CD4-positive, alpha-beta memory T cell (primary cell): ENCODE measurements at regions not wholly inside any gene's neighbourhood (a gene's known extent, or its start where the extent isn't known, plus 50 kb on each side); places are given as distances from the start of the nearest gene placed in this dataset.

Experiments
- CTCF ChIA-PET: fragments of 350-600 bp; sonication (Branson Sonifier 250); formaldehyde crosslinking; loops from one replicate; lab custom pipeline; 2021; ENCODE audit warnings: inconsistent platforms; ENCODE audit not compliant: partially characterized antibody; lab: Charles Lee
- POLR2A ChIA-PET: fragments of 350-600 bp; sonication (Branson Sonifier 250); formaldehyde crosslinking; loops from one replicate; lab custom pipeline; 2021; ENCODE audit not compliant: partially characterized antibody; lab: Charles Lee
- DNase-seq, 5 donors: peaks; one replicate each; pipeline versions ENCODE4 v3.0.0 to v3.0.0-alpha.2; 2020 to 2022; ENCODE audit warnings: mixed read lengths in 1 of 5
- H3K27ac ChIP-seq: one replicate; pipeline ENCODE4 v1.7.0; 2013; ENCODE audit warnings: low read depth, low read length
- H3K27me3 ChIP-seq: 2 replicates; pipeline ENCODE4 v1.7.0; 2013; ENCODE audit warnings: mild to moderate bottlenecking, low read length, moderate library complexity; ENCODE audit not compliant: insufficient read depth
- H3K36me3 ChIP-seq: 2 replicates; pipeline ENCODE4 v1.7.0; 2013; ENCODE audit warnings: mild to moderate bottlenecking, low read length, moderate library complexity; ENCODE audit not compliant: insufficient read depth
- H3K4me1 ChIP-seq: 2 replicates; pipeline ENCODE4 v1.7.0; 2013; ENCODE audit warnings: mild to moderate bottlenecking, low read length, moderate library complexity; ENCODE audit not compliant: insufficient read depth
- H3K4me3 ChIP-seq, 2 donors: one replicate each; pipeline ENCODE4 v1.7.0; 2013; ENCODE audit warnings: low read length in 2 of 2, mild to moderate bottlenecking in 1 of 2
- H3K9me3 ChIP-seq, 2 donors: one replicate each; pipeline ENCODE4 v1.7.0; 2013; ENCODE audit warnings: low read length in 2 of 2, control low read depth in 1 of 2; ENCODE audit not compliant: control insufficient read depth in 1 of 2
- H3K27ac Mint-ChIP-seq, 7 donors: one replicate each; pipeline ENCODE4 v1.8.0; 2020 to 2021; ENCODE audit warnings: mixed read lengths in 7 of 7, mild to moderate bottlenecking in 6 of 7, inconsistent platforms in 3 of 7, moderate library complexity in 3 of 7
- H3K27me3 Mint-ChIP-seq, 2 donors: one replicate each; pipeline ENCODE4 v1.8.0; 2020 to 2021; ENCODE audit warnings: mixed read lengths in 2 of 2
- H3K36me3 Mint-ChIP-seq, 2 donors: one replicate each; pipeline ENCODE4 v1.8.0; 2020 to 2021; ENCODE audit warnings: mixed read lengths in 2 of 2, inconsistent platforms in 1 of 2, mild to moderate bottlenecking in 1 of 2
- H3K4me1 Mint-ChIP-seq, 4 donors: one replicate each; pipeline ENCODE4 v1.8.0; 2020 to 2021; ENCODE audit warnings: mixed read lengths in 4 of 4, mild to moderate bottlenecking in 1 of 4
- H3K4me3 Mint-ChIP-seq, 8 donors: one replicate each; pipeline ENCODE4 v1.8.0; 2020 to 2021; ENCODE audit warnings: mixed read lengths in 8 of 8, mild to moderate bottlenecking in 7 of 8, moderate library complexity in 6 of 8, inconsistent platforms in 3 of 8
- H3K9me3 Mint-ChIP-seq, 8 donors: one replicate each; pipeline ENCODE4 v1.8.0; 2020 to 2021; ENCODE audit warnings: mixed read lengths in 8 of 8, mild to moderate bottlenecking in 5 of 8, inconsistent platforms in 3 of 8, moderate library complexity in 1 of 8
- intact Hi-C: fragments of 100-400 bp; cut with micrococcal nuclease; formaldehyde crosslinking; loops from one replicate; pipeline ENCODE4 v1.15.1; 2023

DNA sequence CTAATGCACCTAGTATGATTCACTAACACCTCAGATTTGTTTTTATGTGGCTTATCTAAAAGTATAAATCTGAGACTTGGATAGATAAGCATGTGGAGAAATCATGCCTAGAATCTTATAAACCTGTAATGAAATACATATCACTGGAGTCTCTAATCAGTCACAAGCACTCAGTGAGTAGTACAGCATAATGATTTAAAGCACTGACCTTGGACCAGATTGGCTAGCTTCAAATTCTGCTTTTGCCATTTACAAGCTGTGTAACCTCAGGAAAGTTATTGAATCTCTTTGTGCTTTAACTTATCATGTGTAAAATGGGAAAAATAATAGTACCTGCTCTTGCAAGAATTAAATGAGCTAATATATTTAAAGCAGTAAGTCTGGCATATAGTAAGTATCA lies 61.2 kb upstream of the ALDH1A1 start:
- Histone ChIP-seq H3K4me1 (no peaks in the 10 kb centered on the region), H3K27ac (no peak overlapping the region), H3K9me3 (no peaks in the 10 kb centered on the region), H3K4me3 (no peak overlapping the region), H3K36me3 (no peaks in the 10 kb centered on the region), H3K27me3 (no peaks in the 10 kb centered on the region)
- H3K9me3 Mint-ChIP-seq, result peaks cover 0 to 9% (median 3%) of the 10 kb centered on the region in 8 donors
- H3K4me1 Mint-ChIP-seq, result no peaks in the 10 kb centered on the region
- H3K27me3 Mint-ChIP-seq, result peaks cover 14 to 22% of the 10 kb centered on the region in 2 donors
- DNase-seq, result no peak
- POLR2A ChIA-PET, result no interaction called here
- H3K4me3 Mint-ChIP-seq, result no peak overlapping the region
- no peak overlapping the region for H3K27ac Mint-ChIP-seq
- no peaks in the 10 kb centered on the region for H3K36me3 Mint-ChIP-seq
- CTCF ChIA-PET, result interaction anchor here (1.2 to 1.6 kb wide), 2 partner anchors 9 to 975 kb away, joined by 4 to 7 read pairs; no protein-coding TSS in a partner anchor
- intact Hi-C loops, result no loop called here

DNA sequence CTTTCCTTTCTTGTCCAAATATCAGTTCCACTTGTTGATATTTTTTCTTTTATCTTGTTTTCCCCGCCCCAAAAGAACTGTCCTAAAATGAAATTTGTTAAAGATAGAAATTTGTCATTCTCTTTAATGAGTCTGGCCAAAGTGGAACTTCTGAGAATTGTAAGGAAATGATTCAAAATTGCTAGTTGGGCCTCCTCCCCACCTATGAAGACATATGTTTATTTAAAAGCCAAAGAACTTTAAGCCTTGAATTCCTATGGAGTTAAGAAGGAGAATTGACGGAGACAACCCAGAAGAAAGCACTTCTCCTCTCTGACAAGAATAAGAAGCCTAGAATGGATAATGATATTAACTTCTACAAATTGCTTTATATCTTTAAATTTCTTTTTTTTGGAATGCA lies 59.1 kb upstream of the ALDH1A1 start:
- Mint-ChIP-seq H3K27me3 (peaks cover 21 to 26% of the 10 kb centered on the region in 2 donors), H3K4me1 (no peaks in the 10 kb centered on the region), H3K36me3 (no peaks in the 10 kb centered on the region), H3K27ac (no peak overlapping the region), H3K4me3 (no peak overlapping the region), H3K9me3 (peaks cover 0 to 3% (median 0%) of the 10 kb centered on the region in 8 donors)
- H3K4me1 ChIP-seq, result no peaks in the 10 kb centered on the region
- no peaks in the 10 kb centered on the region for H3K27me3 ChIP-seq
- H3K9me3 ChIP-seq, result no peaks in the 10 kb centered on the region
- ChIA-PET CTCF (no interaction called here), POLR2A (no interaction called here)
- intact Hi-C loops, result no loop called here
- no peak overlapping the region for H3K27ac ChIP-seq
- no peak overlapping the region for H3K4me3 ChIP-seq
- no peak for DNase-seq
- no peaks in the 10 kb centered on the region for H3K36me3 ChIP-seq

DNA sequence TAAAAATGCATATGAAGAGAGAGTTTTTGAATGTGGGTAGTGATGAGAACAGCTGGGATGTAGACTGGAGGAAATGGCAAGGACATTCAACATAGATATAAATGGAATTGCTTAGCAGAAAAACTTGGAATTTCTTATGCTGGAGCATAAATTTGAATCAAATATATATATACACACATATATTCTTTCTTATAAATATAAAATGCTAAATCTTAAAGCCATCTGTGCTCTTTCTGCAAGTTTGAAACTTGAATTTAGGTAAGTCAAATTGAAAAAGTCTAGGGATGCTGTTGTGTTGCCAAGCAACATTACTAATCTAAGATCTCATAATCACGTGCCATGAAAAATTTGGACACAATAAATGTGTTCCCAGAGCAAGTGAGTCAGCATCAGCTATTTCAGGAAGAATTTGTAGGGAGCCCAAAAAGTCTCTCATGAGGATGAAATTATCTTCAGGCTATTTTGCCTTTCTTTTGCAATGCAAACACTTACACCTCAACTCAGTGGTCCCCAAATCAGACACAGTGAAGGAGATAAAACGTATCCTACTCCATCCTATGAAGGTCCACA lies 58.4 kb upstream of the ALDH1A1 start:
- ChIA-PET POLR2A (no interaction called here), CTCF (no interaction called here)
- H3K9me3 ChIP-seq, result no peaks in the 10 kb centered on the region
- Mint-ChIP-seq H3K36me3 (no peaks in the 10 kb centered on the region), H3K27ac (no peak overlapping the region), H3K4me1 (no peaks in the 10 kb centered on the region), H3K27me3 (peaks cover 22 to 26% of the 10 kb centered on the region in 2 donors), H3K9me3 (peaks cover 0 to 3% (median 0%) of the 10 kb centered on the region in 8 donors), H3K4me3 (no peak overlapping the region)
- H3K36me3 ChIP-seq, result no peaks in the 10 kb centered on the region
- no peaks in the 10 kb centered on the region for H3K27me3 ChIP-seq
- no peaks in the 10 kb centered on the region for H3K4me1 ChIP-seq
- intact Hi-C loops, result no loop called here
- DNase-seq, result no peak
- no peak overlapping the region for H3K27ac ChIP-seq
- no peak overlapping the region for H3K4me3 ChIP-seq

DNA sequence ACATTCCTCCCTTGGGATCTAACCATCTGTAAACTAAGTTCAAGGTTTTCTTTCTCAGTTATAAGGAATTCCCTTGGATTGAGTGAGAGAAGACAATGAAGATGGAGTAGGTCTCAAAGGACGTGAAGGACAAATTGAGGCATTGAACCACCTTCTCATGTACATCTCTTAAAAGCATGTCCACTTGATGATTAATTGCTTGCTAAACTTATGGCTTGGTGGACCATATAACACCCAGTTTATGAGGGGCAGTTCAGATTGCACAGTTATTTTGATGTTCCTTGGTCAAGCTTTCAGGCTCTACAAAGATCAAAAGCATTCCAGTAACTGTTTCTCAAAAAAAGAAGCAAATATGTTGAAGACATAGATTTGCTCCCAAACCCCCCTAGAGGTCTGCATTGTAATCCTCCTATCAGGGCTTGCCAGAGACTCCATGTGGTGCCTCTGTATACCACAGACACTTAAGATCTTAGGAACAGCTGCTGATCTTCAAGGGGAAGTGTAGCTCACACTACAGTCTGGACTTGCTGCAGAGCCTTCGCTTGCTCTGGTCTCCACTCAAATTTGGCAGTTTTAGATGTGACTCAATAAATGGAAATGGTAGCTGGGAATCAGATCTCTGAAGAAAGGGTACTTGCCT lies 56.9 kb upstream of the ALDH1A1 start:
- no peak for DNase-seq
- ChIA-PET POLR2A (no interaction called here), CTCF (interaction anchor here (1.7 kb wide), 1 partner anchor 12 kb away, joined by 7 read pairs; no protein-coding TSS in a partner anchor)
- Mint-ChIP-seq H3K27ac (no peak overlapping the region), H3K9me3 (peaks cover 0 to 3% (median 0%) of the 10 kb centered on the region in 8 donors), H3K36me3 (no peaks in the 10 kb centered on the region), H3K4me1 (no peaks in the 10 kb centered on the region), H3K4me3 (no peak overlapping the region), H3K27me3 (peaks cover 26 to 28% of the 10 kb centered on the region in 2 donors)
- intact Hi-C loops, result no loop called here
- Histone ChIP-seq H3K36me3 (no peaks in the 10 kb centered on the region), H3K9me3 (no peaks in the 10 kb centered on the region), H3K4me1 (no peaks in the 10 kb centered on the region), H3K4me3 (no peak overlapping the region), H3K27me3 (no peaks in the 10 kb centered on the region), H3K27ac (no peak overlapping the region)

DNA sequence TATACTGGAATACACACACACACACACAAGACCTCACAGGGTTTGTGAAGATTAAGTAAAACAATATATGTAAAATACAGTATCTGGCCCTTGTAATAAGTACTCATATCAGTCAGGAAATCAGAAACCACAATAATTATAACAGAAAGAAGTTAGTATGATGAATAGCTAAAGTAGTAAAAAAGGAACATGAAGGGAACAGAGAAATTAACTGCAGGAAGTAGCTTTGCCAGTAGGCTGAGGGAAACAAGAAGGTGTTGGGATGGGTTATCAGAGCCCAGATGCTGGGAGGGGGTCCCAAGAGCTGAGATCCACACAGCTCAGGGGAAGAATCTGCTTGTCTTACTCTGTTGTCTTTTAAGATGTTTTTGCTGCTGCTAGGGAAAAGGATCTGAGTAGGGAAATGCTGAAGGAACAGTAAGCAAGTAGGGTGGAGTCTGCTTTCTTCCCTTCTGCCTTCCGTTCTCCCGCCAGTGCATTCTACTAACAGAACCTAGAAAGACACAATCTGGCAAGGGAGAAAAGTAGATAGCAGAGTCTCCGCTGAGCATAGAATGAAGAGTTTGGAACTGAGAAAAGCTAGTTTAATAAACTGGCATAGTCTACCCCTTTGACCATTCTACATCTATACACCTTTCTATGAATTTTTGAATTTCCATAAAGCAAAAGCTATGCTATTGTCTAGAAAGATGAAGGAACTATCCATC lies 55.3 kb upstream of the ALDH1A1 start:
- peaks cover 26 to 31% of the 10 kb centered on the region in 2 donors for H3K27me3 Mint-ChIP-seq

DNA sequence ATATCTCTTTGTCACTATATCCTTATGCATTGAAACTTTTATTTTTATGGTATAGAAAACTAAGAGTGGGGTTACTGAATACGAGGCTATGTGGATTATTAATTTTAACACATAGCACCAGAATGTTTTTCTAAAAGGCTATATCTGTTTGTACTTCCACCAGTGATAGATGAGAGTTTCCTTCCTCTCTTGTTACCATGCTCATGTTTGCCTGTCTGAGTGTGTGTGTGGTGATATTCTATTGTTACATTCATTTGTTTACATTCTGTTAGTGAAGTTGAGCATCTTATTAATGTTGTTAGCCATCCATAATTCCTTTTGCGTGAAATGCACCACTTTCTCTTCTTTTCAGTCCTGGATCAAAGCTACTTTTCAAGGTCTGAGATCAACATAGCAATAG lies 54.1 kb upstream of the ALDH1A1 start:
- Histone ChIP-seq H3K27ac (no peak overlapping the region), H3K27me3 (no peaks in the 10 kb centered on the region), H3K9me3 (no peaks in the 10 kb centered on the region), H3K36me3 (no peaks in the 10 kb centered on the region), H3K4me1 (no peaks in the 10 kb centered on the region), H3K4me3 (no peak overlapping the region)
- Mint-ChIP-seq H3K27me3 (peaks cover 26 to 31% of the 10 kb centered on the region in 2 donors), H3K4me3 (no peak overlapping the region), H3K4me1 (no peaks in the 10 kb centered on the region), H3K27ac (no peak overlapping the region), H3K9me3 (peaks cover 0 to 3% (median 0%) of the 10 kb centered on the region in 8 donors), H3K36me3 (no peaks in the 10 kb centered on the region)
- intact Hi-C loops, result no loop called here
- no peak for DNase-seq
- POLR2A ChIA-PET, result no interaction called here
- CTCF ChIA-PET, result no interaction called here

More for the DNA sequence above, 55.3 kb upstream of the ALDH1A1 start:
- no peaks in the 10 kb centered on the region for H3K4me1 ChIP-seq
- Mint-ChIP-seq H3K4me3 (no peak overlapping the region), H3K9me3 (peaks cover 0 to 3% (median 0%) of the 10 kb centered on the region in 8 donors), H3K36me3 (no peaks in the 10 kb centered on the region), H3K27ac (no peak overlapping the region), H3K4me1 (no peaks in the 10 kb centered on the region)
- CTCF ChIA-PET, result interaction anchor here (1.7 kb wide), 1 partner anchor 14 kb away, joined by 7 read pairs; no protein-coding TSS in a partner anchor
- DNase-seq, result no peak
- H3K27ac ChIP-seq, result no peak overlapping the region
- H3K4me3 ChIP-seq, result no peak overlapping the region
- POLR2A ChIA-PET, result no interaction called here
- intact Hi-C loops, result no loop called here
- no peaks in the 10 kb centered on the region for H3K9me3 ChIP-seq
- H3K36me3 ChIP-seq, result no peaks in the 10 kb centered on the region
- no peaks in the 10 kb centered on the region for H3K27me3 ChIP-seq
